ENCODE measurements at regions not wholly inside any gene's neighbourhood (a gene's known extent, or its start where the extent isn't known, plus 50 kb on each side); places are given as distances from the start of the nearest gene placed in this dataset.

GRCh38 chr10:1935912-1936311 lies 198.6 kb upstream of the ADARB2 start:
- TF ChIP-seq POLR2A (IDR thresholded peaks at IDR 0.05; ENCODE audit: low read depth, low read length) (no peak), POLR2AphosphoS5 (IDR thresholded peaks at IDR 0.05; ENCODE audit: low read depth, low read length) (no peak), TAF1 (IDR thresholded peaks at IDR 0.05; ENCODE audit: borderline replicate concordance, low read depth, low read length) (no peak)

Data from GM12892 (cell line).